ENCODE measurements at regions not wholly inside any gene's neighbourhood (a gene's known extent, or its start where the extent isn't known, plus 50 kb on each side); places are given as distances from the start of the nearest gene placed in this dataset.

DNA sequence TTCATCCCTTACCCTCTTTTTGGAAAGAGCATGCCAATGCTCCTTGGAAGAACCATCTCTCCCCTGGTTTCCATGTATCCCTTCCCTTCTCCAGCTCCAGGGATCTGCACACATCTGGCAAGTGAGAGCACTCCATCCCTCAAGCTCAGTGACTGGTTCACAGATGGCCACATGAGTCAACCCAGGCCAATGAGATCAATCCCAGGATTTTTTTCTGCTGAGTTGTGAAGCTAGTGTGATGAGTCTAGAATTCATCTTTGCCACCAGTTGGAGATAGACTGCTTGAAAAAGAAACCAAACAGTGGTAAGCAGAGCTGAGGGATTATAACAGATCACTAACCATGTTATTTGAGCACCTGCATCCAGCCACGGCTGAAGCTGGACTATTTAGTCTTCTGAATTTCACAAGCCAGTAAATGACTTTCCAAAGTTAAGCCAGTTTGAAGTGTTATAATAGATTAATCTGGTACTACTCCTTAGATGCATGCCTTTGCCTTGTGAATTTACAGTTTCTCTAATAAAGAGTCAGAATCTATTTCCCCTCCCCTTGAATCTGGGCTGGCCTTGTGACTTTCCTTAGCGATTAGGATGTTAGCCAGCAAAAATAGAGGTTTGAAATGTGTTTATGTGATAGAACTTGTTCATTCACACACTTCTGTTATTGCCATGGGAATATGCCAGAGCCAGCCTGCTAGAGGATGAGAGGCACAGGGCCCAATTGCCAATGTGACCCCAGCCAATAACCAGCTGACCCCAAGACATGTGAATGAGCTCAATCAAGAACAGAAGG lies 159.8 kb downstream of the WNT5A start:
- no peak for DNase-seq (ENCODE audit: low spot score in 2 of 2)
- Mint-ChIP-seq H3K9me3 (peaks cover 14% of the 10 kb centered on the region in 2 donors), H3K27ac (no peak overlapping the region), H3K36me3 (no peaks in the 10 kb centered on the region)
- ATAC-seq: no peak

DNA sequence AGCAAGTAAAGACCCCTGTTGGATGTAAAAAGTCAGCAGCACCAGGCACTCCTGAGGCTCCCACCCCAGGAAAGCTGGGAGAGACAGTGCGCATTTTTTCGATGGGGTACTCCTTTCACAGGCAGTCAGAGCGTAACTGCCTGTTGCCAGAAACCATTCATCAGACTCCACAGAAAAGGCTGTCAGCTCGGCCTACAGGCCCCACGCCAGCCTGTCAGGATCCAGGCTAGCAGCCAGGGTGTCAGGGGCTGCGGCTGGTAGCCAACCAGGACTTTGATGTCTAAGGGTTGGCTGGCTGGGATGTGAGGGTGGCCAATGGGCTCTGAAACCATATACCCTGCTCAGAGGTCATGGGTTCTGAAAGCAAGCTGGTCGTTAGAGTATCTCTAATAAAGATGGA lies 164.5 kb downstream of the WNT5A start:
- Mint-ChIP-seq H3K9me3 (peaks cover 18 to 20% of the 10 kb centered on the region in 2 donors), H3K27ac (no peak overlapping the region), H3K36me3 (no peaks in the 10 kb centered on the region)
- ATAC-seq (no peak), DNase-seq (ENCODE audit: low spot score in 2 of 2) (no peak)

DNA sequence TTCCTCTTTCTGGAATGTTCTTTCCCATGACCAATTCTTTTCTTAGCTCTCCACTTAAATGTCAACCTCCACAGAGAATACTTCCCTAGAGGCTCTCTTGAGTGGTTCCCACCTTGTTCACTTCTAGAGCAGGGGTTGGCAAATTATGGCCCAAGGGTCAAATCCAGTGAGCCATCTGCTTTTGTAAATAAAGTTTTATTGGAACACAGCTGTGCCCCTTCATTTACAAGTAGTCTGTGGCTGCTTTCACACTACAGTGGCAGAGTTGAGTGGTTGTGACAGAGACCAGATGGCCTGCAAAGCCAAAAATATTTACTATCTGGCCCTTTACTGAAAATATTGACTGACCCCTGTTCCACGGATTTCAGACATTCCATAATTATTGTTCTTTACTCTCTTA lies 166.2 kb downstream of the WNT5A start:
- no peak for DNase-seq (ENCODE audit: low spot score in 2 of 2)
- Mint-ChIP-seq H3K9me3 (peaks cover 11 to 20% of the 10 kb centered on the region in 2 donors), H3K27ac (no peak overlapping the region), H3K36me3 (no peaks in the 10 kb centered on the region)
- ATAC-seq: no peak

DNA sequence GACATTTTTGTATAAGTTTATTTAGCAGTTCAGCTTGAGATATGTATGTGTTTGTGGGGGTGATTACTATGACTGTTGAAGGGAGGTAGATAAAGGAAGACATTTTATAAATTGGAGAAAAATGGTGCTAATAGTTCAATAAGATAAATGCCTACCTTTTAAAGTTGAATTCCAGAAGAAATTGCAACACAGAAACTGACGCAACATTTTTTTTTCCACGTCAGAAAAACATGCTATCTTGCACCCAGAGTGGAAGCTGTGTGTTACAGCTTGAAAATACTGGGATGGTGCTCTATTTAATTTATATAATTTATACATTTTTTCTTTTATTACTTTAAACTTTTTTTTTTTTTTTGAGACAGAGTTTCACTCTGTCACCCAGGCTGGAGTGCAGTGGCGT lies 171.7 kb downstream of the WNT5A start:
- Mint-ChIP-seq H3K27ac (no peak overlapping the region), H3K9me3 (peaks cover 7 to 11% of the 10 kb centered on the region in 2 donors), H3K36me3 (no peaks in the 10 kb centered on the region)
- DNase-seq (ENCODE audit: low spot score in 2 of 2) (no peak), ATAC-seq (no peak)

DNA sequence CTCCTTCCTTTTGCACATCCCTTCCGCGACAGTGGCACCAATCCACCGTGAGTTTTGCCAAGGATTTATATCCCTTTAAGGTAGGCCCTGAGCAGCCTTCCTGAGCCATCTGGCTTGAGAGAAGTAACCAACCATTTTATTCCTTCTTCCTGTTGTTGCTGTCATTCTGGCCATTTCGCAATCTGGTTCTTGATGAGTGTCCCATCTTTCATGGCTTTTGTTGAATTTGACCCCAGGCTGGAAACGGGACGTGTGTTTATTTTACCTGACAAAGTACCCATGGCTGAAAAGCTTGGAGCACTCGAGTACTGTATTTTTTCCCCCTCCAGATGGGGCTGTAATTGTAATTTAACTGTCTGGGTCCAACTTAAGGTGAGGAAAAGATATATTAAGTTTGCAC lies 173.4 kb downstream of the WNT5A start:
- no peak for DNase-seq (ENCODE audit: low spot score in 2 of 2)
- H3K36me3 Mint-ChIP-seq: no peaks in the 10 kb centered on the region
- no peak overlapping the region for H3K27ac Mint-ChIP-seq
- no peak for ATAC-seq
- peaks cover 10 to 15% of the 10 kb centered on the region in 2 donors for H3K9me3 Mint-ChIP-seq

DNA sequence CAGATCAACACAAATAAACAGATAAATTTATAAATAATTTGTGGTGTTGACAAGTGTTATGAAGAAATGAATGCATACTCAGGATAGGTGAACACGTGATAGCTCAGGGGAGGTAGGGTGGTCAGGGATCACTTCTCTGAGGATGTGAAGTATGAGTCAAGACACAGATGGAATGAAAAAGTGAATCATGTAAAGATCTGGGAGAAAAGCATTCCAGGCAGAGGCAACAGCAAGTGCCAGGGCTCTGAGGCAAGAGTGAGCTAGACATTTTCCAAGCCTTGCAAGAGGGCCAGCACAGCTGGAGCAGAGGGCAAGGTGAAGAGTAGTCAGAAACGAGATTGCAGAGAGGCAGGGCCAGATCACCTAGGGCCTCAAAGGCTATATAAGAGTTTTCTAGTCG lies 177.8 kb downstream of the WNT5A start:
- DNase-seq (ENCODE audit: low spot score in 2 of 2) (no peak), ATAC-seq (no peak)
- peaks cover 9 to 14% of the 10 kb centered on the region in 2 donors for H3K9me3 Mint-ChIP-seq
- no peaks in the 10 kb centered on the region for H3K36me3 Mint-ChIP-seq
- no peak overlapping the region for H3K27ac Mint-ChIP-seq

DNA sequence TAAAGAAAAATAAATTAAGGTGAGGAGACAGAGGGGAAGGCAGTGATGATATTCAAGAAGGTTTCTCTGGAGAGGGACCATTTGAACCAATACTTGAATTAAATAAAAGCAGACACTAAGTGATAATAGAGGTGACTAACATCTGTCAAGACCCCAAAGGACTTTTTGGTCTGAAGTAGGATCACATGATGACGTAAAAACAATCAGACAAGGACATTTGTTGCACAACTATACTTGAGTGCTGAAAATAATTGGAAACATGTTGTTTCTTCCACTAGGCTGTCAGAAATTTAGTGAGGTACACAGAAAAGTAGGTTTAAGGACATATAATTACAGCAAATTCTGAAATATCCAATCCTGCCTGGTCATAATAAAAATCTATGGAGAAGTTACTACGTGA lies 179.5 kb downstream of the WNT5A start:
- Mint-ChIP-seq H3K36me3 (no peaks in the 10 kb centered on the region), H3K27ac (no peak overlapping the region), H3K9me3 (peaks cover 14 to 18% of the 10 kb centered on the region in 2 donors)
- ATAC-seq (no peak), DNase-seq (ENCODE audit: low spot score in 2 of 2) (no peak)

DNA sequence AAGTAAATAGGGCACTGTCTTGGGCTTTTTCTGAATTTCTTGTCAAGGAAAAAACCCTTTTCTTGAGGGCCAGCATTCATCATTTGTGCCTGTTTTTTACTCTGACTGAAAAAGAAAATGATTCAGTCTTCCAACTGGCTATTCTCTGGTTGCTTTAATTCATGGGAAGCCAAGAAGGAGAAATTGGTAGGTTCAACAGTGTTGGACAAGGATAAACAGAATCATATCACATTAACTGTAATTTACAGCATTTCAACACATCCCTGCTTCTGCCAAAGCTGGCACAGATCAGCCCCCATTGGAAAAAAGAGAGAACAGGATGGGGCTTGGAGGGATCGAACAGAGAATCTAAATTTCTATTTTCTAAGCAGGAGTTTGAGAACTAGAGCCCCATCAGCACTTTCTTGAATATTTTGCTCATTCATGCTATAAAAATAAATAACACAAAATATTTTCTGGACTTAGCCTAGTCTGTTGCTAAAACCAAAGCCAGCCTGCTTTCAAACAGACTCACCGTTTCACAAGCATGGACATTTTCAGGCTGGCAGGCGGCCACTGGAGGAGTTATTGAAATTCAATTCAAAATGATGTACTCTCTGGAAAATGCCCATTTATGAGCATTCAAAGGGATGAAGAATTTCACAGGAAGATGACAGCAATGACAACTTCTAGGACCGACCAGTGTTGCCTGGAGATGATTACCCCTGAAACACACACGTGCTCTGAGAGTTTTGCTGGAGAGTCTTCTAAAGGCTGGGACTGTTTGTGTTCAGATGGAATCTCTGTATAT lies 181.2 kb downstream of the WNT5A start:
- DNase-seq (ENCODE audit: low spot score in 2 of 2) (no peak), ATAC-seq (no peak)
- Mint-ChIP-seq H3K27ac (no peak overlapping the region), H3K36me3 (no peaks in the 10 kb centered on the region), H3K9me3 (peaks cover 14 to 19% of the 10 kb centered on the region in 2 donors)

DNA sequence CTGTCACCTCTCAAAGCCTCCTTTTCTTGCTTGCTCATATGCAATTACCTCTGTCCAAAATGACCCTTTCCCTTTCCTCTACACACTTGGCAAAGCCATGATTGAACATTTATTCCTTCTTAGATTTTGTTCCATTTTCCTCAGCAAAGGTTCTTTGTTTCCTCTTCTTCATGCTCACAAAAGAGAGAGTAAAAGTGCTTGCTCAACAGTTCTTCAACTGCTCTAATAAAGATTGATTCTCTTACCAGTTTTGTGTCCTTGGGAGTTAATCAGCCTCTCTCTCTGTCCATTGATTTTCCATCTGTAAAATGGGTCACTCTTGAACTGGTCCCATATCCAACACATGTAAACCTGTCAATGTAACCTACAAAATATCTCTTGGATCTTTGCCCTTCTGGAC lies 186.4 kb downstream of the WNT5A start:
- DNase-seq (ENCODE audit: low spot score in 2 of 2) (no peak), ATAC-seq (no peak)
- no peaks in the 10 kb centered on the region for H3K36me3 Mint-ChIP-seq
- peaks cover 14 to 24% of the 10 kb centered on the region in 2 donors for H3K9me3 Mint-ChIP-seq
- H3K27ac Mint-ChIP-seq: no peak overlapping the region

DNA sequence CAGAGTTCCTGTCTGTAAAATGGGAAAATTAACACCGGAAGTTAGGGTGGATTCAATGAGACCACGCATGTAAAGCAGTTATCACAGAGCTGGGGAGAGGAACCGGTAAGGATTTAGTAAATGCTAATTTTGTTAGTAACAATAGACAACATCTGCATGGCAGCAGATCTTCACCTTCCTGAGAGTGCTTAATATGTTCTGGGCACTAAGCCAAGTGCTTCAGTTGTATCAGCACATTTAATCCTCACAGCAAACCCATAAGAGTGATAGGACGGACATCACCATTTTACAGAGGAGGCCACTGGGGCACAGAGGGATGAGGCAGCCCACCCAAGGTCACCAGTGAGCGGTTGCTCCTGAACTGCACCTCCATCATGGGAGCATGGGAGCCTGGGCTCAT lies 189.4 kb downstream of the WNT5A start:
- ATAC-seq (no peak), DNase-seq (ENCODE audit: low spot score in 2 of 2) (no peak)
- Mint-ChIP-seq H3K9me3 (peaks cover 16 to 32% of the 10 kb centered on the region in 2 donors), H3K27ac (no peak overlapping the region), H3K36me3 (no peaks in the 10 kb centered on the region)

DNA sequence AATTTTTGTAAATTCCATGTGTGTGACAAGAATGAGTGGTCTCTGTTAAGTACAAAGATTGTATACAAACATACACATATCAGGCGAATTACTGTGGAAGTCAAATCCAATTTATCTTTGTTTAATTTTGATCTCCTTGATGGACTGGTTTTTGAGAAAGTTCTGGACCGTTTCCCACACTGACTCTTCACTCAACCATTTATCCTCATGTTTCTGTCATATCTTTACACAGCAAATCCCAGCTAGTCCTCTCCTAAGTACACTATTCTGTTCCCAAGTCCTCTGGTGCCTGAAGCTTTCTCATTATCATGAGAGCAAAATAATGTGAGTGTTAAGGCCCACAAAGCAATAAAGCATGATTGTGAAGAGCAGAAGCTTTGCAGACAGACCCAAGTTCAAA lies 189.9 kb downstream of the WNT5A start:
- Mint-ChIP-seq H3K27ac (no peak overlapping the region), H3K36me3 (no peaks in the 10 kb centered on the region), H3K9me3 (peaks cover 18 to 32% of the 10 kb centered on the region in 2 donors)
- ATAC-seq: no peak
- no peak for DNase-seq (ENCODE audit: low spot score in 2 of 2)

DNA sequence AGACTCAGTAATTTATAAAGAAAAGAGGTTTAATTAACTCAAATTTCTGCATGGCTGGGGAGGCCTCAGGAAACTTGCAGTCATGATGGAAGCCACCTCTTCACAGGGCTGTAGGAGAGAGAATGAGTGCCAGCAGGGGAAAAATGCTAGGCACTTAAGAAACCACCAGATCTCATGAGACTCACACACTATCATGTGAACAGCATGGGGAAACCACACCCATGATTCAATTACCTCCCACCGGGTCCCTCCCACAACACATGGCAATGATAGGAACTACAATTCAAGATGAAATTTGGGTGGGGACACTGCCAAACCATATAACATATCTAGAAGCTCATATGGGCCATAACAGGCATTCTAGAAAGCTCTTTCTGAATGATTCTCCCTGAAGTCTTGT lies 190.3 kb downstream of the WNT5A start:
- ATAC-seq: no peak
- no peaks in the 10 kb centered on the region for H3K36me3 Mint-ChIP-seq
- H3K27ac Mint-ChIP-seq: no peak overlapping the region
- no peak for DNase-seq (ENCODE audit: low spot score in 2 of 2)
- peaks cover 20 to 32% of the 10 kb centered on the region in 2 donors for H3K9me3 Mint-ChIP-seq

DNA sequence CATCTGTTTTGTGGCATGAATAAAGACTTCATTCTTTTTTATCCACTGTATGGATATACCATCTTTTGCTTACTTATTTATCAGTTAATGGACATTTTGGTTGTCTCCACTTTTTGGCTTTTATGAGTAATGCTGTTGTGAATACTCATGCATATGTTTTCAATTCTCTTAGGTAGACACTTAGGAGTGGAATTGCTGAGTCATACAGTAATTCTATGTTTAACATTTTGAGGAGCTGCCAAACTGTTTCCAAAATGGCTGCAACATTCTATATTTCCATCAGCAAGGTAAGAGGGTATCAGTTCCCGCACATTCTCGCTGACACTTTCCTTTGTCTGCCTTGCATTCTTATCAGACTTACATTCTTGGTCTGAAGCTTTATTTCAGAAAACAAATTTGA lies 191.1 kb downstream of the WNT5A start:
- ATAC-seq (no peak), DNase-seq (ENCODE audit: low spot score in 2 of 2) (no peak)
- Mint-ChIP-seq H3K9me3 (peaks cover 21 to 30% of the 10 kb centered on the region in 2 donors), H3K27ac (no peak overlapping the region), H3K36me3 (no peaks in the 10 kb centered on the region)

DNA sequence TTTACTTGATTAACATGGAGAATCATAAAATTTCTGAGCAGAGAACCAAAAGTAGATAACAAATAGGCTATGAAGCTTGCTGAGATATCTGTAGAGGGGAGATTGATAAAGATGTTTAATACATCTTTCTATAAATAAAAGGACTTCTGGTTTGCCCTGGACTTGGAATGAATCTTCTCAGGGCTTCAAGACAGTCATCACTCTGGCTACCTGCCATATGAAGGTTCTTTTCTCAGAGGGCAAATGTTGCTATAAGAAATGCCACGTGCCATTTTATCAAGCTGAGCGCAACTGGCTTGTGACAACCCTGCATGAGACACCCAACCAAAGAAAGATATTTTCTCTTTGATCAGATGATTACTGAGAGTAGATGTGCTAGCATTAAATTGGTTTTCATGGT lies 192.5 kb downstream of the WNT5A start:
- ATAC-seq (no peak), DNase-seq (ENCODE audit: low spot score in 2 of 2) (no peak)

DNA sequence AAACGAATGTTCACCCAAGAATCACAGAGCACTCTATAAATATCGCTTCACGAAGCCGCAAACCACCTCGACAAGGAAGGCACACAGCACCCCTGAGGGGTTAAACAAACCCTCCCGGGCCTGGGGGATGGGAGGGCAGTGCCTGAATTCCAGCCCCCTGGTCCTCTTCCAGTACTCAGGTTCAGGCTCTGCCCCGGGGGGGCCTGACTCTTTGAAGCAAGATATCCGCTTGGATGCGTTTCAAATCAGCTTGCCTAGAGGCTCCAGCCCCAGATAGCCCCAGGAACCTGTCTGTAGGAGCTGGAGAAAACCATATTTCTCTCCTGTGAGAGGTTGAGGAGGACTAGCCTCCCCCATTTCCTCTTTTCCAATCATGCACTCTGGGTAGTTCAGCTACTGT lies 194.7 kb downstream of the WNT5A start:
- Mint-ChIP-seq H3K36me3 (no peaks in the 10 kb centered on the region), H3K9me3 (peaks cover 12 to 26% of the 10 kb centered on the region in 2 donors), H3K27ac (no peak overlapping the region)
- DNase-seq (ENCODE audit: low spot score in 2 of 2) (no peak), ATAC-seq (no peak)

More for the DNA sequence above, 192.5 kb downstream of the WNT5A start:
- H3K27ac Mint-ChIP-seq: no peak overlapping the region
- no peaks in the 10 kb centered on the region for H3K36me3 Mint-ChIP-seq
- peaks cover 12 to 23% of the 10 kb centered on the region in 2 donors for H3K9me3 Mint-ChIP-seq

DNA sequence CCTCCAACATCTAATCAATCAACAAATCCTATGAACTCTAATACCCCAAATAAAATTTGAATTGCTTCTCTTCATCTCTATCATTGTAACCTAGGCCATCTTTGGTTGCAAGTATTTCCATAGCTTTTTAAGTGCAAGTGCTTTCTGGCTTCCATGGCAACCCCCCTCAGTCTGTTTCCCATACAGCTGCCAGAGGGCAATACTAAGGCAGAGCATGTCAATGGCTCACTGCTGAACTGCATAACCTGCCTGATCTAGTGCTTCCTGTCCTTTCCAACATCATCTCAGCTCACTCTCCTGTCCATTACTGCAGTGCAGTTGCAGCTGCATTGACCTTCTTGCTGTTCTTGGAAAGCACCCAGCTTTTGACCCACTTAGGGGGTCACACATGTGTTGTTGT lies 198.4 kb downstream of the WNT5A start:
- Mint-ChIP-seq H3K9me3 (peaks cover 16 to 21% of the 10 kb centered on the region in 2 donors), H3K36me3 (no peaks in the 10 kb centered on the region)
- DNase-seq (ENCODE audit: low spot score in 2 of 2): no peak

DNA sequence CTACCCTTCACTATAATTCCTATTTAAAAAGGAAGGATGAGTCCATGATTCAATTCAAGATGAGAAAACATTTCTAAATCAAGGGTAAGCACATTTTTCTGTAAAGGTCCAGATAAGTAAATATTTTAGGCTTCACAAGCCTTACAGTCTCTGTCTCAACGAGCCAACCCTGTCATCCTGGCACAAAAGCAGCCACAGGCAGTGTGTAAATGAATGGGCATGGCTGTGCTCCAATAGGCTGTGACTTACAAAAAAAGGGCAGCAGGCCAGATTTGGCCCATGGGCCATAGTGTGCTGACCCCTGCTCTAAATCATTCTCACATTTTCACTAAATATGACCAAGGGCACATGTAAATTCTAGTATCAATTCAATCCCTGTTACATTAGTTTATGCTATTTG lies 200.4 kb downstream of the WNT5A start:
- Mint-ChIP-seq H3K9me3 (peaks cover 3 to 14% of the 10 kb centered on the region in 2 donors), H3K27ac (no peak overlapping the region), H3K36me3 (no peaks in the 10 kb centered on the region)
- DNase-seq (ENCODE audit: low spot score in 2 of 2) (no peak), ATAC-seq (no peak)

More for the DNA sequence above, 198.4 kb downstream of the WNT5A start:
- peak overlapping the region in 1 of 2 donors; percentile 7 for H3K27ac Mint-ChIP-seq
- ATAC-seq: no peak

DNA sequence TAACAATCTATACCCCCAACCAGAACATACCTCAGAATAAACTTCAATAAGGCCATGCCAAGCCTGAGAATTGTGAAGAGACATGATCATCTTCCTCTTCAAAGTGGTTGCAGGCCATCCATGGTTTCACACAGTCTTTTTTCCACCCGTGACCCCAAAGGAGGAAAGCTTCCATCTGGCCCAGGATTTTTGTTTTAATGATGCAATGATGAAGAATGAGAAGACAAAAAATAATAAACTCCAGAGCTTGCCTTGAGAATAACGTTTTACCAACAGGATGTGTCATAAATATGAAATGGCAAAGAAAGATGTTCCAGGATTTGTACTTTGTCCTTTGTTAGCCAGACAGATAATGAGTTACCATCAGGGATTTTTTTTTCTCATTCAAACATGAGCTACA lies 201.9 kb downstream of the WNT5A start:
- H3K9me3 Mint-ChIP-seq: peaks cover 3 to 14% of the 10 kb centered on the region in 2 donors
- no peak for ATAC-seq
- no peak for DNase-seq (ENCODE audit: low spot score in 2 of 2)
- H3K27ac Mint-ChIP-seq: no peak overlapping the region
- H3K36me3 Mint-ChIP-seq: no peaks in the 10 kb centered on the region

Measured in activated naive CD4-positive, alpha-beta T cell treated with anti-CD3 and anti-CD28 coated beads, Interleukin-2, amount 50 U/mL, for 72 hours (primary cell).